ENCODE measurements at regions not wholly inside any gene's neighbourhood (a gene's known extent, or its start where the extent isn't known, plus 50 kb on each side); places are given as distances from the start of the nearest gene placed in this dataset.

- Histone ChIP-seq H3K27ac (ENCODE audit: low read depth in 1 of 2, low read length in 2 of 2) (no peak overlapping the region), H3K36me3 (ENCODE audit: insufficient read depth, low read length) (no peaks in the 10 kb centered on the region), H3K27me3 (ENCODE audit: control insufficient read depth in 1 of 2, insufficient read depth in 2 of 2, low read length in 2 of 2) (peaks cover 0 to 23% of the 10 kb centered on the region in 2 experiments), H3K4me3 (ENCODE audit: low read length) (no peak overlapping the region), H3K9me3 (ENCODE audit: control insufficient read depth in 1 of 2, insufficient read depth in 1 of 2, low read length in 2 of 2) (no peaks in the 10 kb centered on the region), H3K4me1 (ENCODE audit: insufficient read depth, low read length) (no peaks in the 10 kb centered on the region)
- H3K9me3 Mint-ChIP-seq: no peaks in the 10 kb centered on the region
- no peaks in the 10 kb centered on the region for H3K36me3 Mint-ChIP-seq (ENCODE audit: low read depth)
- DNase-seq: no peak
- TF ChIP-seq CTCF (IDR thresholded peaks at IDR 0.05): no peak
- no peak for ATAC-seq (ENCODE audit: poor library complexity)
- H3K27ac Mint-ChIP-seq: no peak overlapping the region
- intact Hi-C loops (cut with DNase I, micrococcal nuclease): no loop called here
- ChIA-PET CTCF (no interaction called here), POLR2A (no interaction called here)
- H3K4me3 Mint-ChIP-seq: no peak overlapping the region
- no peaks in the 10 kb centered on the region for H3K4me1 Mint-ChIP-seq (ENCODE audit: low read depth)
- peaks cover 75% of the 10 kb centered on the region for H3K27me3 Mint-ChIP-seq
Observed at GRCh38 chr19:29365836-29366417, 153.0 kb upstream of the UQCRFS1 start.

GRCh38 chr19:29366757-29367156 is 153.8 kb upstream of the UQCRFS1 start:
- DNase-seq: no peak
- Histone ChIP-seq H3K36me3 (ENCODE audit: insufficient read depth, low read length) (no peaks in the 10 kb centered on the region), H3K27ac (ENCODE audit: low read depth in 1 of 2, low read length in 2 of 2) (no peak overlapping the region), H3K4me1 (ENCODE audit: insufficient read depth, low read length) (no peaks in the 10 kb centered on the region), H3K9me3 (ENCODE audit: control insufficient read depth in 1 of 2, insufficient read depth in 1 of 2, low read length in 2 of 2) (peaks cover 0 to under 1% of the 10 kb centered on the region in 2 experiments), H3K4me3 (ENCODE audit: low read length) (no peak overlapping the region), H3K27me3 (ENCODE audit: control insufficient read depth in 1 of 2, insufficient read depth in 2 of 2, low read length in 2 of 2) (peaks cover 0 to 23% of the 10 kb centered on the region in 2 experiments)
- H3K36me3 Mint-ChIP-seq (ENCODE audit: low read depth): no peaks in the 10 kb centered on the region
- CTCF ChIA-PET: no interaction called here
- ATAC-seq (ENCODE audit: poor library complexity): no peak
- H3K27me3 Mint-ChIP-seq: peaks cover 83% of the 10 kb centered on the region
- POLR2A ChIA-PET: no interaction called here
- intact Hi-C loops (cut with DNase I, micrococcal nuclease): no loop called here
- no peaks in the 10 kb centered on the region for H3K4me1 Mint-ChIP-seq (ENCODE audit: low read depth)
- no peaks in the 10 kb centered on the region for H3K9me3 Mint-ChIP-seq
- H3K27ac Mint-ChIP-seq: no peak overlapping the region
- no peak overlapping the region for H3K4me3 Mint-ChIP-seq
- TF ChIP-seq CTCF (IDR thresholded peaks at IDR 0.05): no peak

- CTCF ChIA-PET: no interaction called here
Observed at GRCh38 chr19:29367791-29368222, 154.9 kb upstream of the UQCRFS1 start.

More at GRCh38 chr19:29367791-29368222, 154.9 kb upstream of the UQCRFS1 start:
- Mint-ChIP-seq H3K27ac (no peak overlapping the region), H3K4me3 (no peak overlapping the region), H3K36me3 (ENCODE audit: low read depth) (no peaks in the 10 kb centered on the region), H3K27me3 (peaks cover 79% of the 10 kb centered on the region), H3K9me3 (no peaks in the 10 kb centered on the region), H3K4me1 (ENCODE audit: low read depth) (no peaks in the 10 kb centered on the region)
- DNase-seq (no peak), ATAC-seq (ENCODE audit: poor library complexity) (no peak)
- TF ChIP-seq CTCF (IDR thresholded peaks at IDR 0.05): no peak
- Histone ChIP-seq H3K4me1 (ENCODE audit: insufficient read depth, low read length) (no peaks in the 10 kb centered on the region), H3K27ac (ENCODE audit: low read depth in 1 of 2, low read length in 2 of 2) (no peak overlapping the region), H3K9me3 (ENCODE audit: control insufficient read depth in 1 of 2, insufficient read depth in 1 of 2, low read length in 2 of 2) (peaks cover 0 to 6% of the 10 kb centered on the region in 2 experiments), H3K4me3 (ENCODE audit: low read length) (no peak overlapping the region), H3K27me3 (ENCODE audit: control insufficient read depth in 1 of 2, insufficient read depth in 2 of 2, low read length in 2 of 2) (peaks cover 0 to 23% of the 10 kb centered on the region in 2 experiments), H3K36me3 (ENCODE audit: insufficient read depth, low read length) (no peaks in the 10 kb centered on the region)
- intact Hi-C loops (cut with DNase I, micrococcal nuclease): no loop called here
- POLR2A ChIA-PET: no interaction called here
